GM18907 (cell line): ENCODE measurements at regions not wholly inside any gene's neighbourhood (a gene's known extent, or its start where the extent isn't known, plus 50 kb on each side); places are given as distances from the start of the nearest gene placed in this dataset.
"Not testable (repeated sequence)": the region's sequence is repeated elsewhere in the genome, so short reads cannot be mapped to it uniquely, and the experiment has no call there.

Experiments
- ATAC-seq: cut with Tn5 transposase; IDR thresholded peaks from one replicate; pipeline ENCODE4 v1.9.1; 2021; ENCODE audit warnings: mild to moderate bottlenecking, moderate library complexity; ENCODE audit not compliant: unreplicated experiment

DNA sequence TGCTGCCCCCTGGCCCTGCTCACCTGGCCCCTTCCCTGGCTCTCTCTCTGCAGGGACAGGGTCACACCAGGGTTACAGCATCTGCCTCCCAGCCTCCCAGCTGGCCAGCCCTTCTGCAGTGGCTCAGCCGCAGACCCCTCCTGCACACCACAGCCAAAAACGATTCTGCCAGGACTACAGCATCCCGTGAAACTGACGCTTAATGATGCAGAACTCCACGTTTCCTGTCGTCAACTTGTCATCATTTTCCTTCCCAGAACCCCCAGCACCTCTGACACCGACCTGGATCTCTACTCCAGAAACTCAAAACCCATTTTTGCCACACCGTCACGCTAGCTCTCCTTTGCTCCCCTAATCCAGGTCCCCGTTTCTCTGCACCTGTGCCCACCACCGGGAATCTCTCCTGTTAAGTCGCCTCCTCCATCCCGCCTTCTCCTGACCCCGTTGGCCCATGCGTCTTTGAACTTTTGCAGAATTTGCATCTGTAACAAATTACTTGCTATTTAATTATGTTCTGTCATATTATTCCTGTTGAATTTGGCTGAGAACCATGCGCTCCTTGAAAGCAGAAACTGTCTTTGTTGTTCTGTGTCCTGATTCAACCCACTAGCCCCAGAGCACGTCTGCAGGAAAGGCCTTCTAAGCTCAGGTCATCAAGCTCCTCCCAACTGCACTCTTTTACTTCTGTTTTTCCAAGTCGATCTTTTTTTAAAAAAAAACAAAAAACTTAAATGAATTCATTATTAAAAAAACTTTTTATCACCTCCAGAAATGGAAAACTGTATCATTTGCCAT lies 173.2 kb upstream of the COPS8 start:
- no peak for ATAC-seq

DNA sequence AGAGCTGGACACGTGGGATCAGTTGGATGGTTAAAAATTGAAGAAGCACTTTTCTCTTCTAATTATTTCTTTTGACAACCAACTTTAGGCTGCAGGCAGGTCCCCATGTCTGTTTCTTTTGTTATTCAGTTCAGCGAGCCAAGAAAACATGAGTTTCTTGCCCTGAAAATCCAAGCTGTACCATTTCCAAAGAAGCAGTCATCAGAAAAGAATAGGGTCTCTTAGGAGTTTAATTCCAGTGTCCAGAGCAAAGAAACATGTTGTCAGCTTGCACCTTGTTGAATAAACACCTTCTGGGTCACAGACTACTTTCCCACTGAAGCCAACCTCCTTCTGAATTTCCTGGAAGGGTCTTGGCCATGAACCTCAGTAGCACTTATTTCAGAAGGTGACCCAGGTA lies 170.5 kb upstream of the COPS8 start:
- no peak for ATAC-seq

DNA sequence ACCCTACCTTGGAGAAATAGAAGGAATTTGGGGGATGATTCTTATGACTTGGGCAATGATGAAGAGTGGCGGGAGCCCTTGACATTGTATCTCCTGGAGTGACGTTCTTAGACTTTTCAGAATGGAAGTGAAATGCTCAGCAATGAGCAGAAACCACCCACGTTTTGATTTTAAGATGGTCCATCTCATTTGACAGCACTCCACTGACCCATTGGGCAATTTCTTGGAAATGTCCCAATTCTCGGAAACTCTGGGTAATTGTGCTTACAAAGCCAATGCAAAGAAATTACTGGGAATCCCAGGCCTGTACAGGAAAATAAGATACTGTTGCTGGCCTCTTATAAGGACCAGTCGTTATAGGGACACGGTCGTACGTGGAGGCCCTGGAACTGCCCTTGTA lies 170.0 kb upstream of the COPS8 start:
- no peak for ATAC-seq

DNA sequence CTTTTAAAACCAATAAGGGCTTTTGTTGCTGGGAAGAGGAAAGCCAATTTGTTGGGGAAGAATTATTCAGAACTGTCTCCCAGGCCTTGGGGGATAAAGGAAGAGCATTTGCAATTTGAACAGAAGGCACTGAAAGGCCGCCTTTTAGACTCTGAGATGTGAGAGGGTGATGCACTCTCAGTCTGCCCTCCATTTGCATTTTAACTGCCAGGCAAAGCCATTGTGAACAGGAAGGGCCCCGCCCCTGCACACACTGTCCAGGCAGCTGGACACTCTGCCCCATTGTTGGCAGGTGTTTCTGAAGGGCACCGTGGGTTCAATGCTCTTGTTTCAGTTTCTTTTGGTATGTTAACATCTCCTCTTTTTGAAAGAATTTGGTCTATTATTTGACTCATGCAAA lies 169.5 kb upstream of the COPS8 start:
- ATAC-seq = no peak

DNA sequence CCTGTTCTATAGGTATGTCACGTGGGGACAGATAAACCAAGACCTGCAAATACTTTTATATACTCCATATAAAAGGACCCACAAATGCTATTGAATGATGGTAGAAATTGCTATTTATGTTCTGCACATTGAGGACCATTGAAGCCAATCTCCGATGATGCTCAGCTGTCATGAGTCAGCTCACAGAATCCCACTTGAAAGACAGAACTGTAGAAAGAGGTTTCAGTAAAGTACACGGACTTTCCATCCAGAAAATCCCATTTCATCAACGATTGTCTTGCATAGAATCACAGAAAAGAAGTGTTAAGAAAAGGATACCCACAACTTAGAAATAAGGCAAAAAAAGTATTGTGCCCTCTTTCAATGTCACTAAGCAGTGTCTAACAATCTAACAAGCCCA lies 169.0 kb upstream of the COPS8 start:
- no peak for ATAC-seq

DNA sequence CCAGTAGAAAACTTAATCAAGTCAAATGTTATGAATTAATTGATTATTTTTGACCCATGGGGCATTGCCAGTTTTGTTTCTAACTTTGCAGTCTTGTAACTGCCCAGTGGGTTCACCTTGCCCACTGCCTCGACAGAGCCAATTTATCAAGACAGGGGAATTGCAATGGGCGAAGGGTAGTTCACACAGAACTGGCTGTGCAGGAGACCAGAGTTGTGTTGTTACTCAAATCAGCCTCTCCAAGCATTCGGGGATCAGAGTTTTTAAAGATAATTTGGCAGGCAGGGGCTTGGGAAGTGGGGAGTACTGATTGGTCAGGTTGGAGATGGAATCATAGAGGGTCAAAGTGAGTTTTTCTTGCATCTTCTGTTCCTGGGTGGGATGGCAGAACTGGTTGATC lies 168.5 kb upstream of the COPS8 start:
- no peak for ATAC-seq

DNA sequence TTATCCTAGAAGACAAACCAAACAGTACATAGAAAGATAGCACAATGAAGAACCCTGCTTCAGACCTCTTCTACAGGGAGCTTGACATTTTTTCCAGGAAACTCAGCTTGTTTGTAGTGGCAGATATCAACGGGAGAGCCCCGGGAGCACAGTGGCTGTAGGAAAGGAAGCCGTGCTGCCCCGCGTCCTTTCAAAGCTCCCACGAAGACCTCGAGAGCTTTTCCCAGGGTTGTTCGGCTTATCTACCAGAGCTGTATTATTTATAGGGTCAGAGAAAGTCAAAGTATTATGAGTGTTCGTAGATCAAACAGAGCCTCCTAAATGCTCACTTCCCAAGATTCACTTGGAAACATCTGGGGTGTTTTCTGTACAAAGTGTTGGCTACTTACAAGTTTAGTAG lies 167.1 kb upstream of the COPS8 start:
- ATAC-seq = no peak

DNA sequence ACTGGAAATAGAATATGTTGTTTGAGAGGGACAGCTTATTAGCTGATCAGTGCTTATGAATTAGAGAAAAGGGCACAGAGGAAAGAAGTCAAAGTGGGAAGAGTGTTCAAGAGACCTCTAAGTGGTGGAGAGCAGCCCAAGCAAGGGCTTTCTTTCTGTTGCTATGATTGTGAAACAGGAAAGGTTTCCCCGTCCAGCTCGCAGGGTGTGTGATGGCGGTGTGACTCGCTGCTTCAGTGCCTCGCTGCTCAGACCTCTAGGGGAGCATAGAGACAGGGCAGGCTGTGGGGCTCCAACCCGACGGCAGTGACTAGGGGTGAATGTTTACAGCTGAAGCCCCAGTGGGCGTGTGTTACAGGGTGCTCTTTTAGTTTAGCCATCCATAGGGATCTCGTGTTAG lies 166.5 kb upstream of the COPS8 start:
- ATAC-seq = no peak

DNA sequence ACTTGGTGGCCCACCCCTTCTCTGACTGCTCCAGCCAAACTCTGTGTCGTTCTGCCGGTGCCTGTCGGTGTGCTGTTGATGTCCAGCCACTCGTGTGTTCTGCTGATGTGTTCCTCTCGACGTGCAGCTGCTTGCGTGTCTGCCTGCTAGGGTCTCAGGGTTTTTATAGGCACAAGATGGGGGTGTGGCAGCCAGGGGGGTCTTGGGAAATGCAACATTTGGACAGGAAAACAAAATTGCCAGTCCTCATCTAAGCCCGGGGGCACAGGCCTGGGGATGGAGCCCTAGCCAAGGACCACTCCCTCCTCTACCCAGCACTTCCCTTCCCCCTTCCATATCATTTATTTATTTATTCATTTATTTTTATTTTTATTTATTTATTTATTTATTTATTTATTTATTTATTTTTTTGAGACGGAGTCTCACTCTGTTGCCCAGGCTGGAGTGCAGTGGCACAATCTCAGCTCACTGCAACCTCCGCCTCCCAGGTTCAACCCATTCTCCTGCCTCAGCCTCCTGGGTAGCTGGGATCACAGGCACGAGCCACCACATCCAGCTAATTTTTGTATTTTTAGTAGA lies 165.8 kb upstream of the COPS8 start:
- ATAC-seq = not testable (repeated sequence)

DNA sequence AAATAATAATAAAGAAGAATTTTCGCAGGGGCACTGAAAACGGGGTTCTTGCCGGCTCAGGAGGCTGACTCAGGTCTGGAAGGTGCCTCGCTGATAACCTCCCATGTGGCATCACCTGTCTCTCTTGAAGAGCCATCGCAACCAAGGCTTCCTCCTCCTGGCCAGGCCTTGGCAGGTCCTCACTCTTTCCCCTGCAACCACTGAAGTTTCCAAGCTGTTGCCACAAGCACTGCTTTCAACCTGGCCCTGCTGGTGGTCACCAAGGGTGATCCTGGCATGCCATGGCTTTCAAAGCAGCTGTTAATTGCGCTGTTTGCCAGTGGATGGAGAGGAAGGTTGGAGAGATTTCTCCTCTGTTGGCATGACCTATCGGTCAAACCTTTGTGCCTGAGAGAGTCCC lies 163.6 kb upstream of the COPS8 start:
- no peak for ATAC-seq

DNA sequence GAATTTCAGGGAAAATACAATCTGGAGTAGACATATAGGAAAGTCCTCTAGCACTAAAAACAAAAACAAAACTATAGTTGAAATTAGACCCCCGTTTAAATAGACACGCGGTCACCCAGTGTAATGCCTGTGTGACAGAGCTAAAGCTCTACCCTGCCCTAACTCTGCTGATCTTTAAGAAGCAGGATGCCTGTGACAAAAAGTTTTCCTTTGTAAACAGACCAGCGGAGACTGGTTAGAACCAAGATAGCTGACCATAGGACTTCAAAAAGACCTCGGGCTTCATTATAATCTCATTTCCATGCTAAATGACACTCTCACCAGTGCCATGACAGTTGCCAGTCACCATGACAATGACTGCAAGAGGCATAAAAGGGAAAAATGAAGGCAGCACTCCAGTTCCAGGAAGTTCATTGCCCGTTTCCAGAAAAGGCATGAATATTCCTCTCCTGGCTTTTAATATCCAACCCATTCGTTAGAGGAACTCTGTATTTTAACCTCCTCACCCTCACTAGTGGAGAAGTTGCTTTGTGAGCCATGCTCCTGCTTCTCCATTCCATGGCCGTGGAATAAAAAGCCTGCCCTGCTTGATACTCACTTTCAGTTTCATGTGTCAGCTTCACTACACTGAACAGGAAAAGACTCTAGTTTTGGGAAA lies 157.2 kb upstream of the COPS8 start:
- ATAC-seq = no peak

DNA sequence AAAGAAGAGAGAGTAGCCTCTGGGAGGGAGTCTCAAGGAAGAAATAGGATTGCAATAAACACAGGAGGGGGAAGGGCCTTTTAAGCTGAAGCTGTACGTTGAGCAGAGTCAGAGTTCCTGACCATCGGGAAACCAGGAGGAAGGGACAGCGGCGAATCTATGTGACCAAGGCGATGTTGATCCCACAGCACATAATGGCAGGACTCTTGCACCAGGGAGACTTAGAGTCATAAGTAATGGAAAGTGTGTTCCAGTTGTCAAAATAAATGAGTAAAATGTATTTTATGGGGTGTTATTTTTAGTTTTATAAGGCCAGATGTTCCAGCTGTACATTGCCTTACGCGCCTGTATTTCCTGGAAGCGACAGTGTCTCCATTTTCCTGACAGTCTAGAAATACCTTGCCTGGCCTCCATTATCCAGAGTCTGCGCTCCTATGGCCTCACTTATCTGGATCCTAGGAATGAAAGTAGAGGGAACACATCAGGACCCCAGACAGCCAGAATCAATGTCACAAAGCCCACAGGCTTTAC lies 152.8 kb upstream of the COPS8 start:
- ATAC-seq = no peak

DNA sequence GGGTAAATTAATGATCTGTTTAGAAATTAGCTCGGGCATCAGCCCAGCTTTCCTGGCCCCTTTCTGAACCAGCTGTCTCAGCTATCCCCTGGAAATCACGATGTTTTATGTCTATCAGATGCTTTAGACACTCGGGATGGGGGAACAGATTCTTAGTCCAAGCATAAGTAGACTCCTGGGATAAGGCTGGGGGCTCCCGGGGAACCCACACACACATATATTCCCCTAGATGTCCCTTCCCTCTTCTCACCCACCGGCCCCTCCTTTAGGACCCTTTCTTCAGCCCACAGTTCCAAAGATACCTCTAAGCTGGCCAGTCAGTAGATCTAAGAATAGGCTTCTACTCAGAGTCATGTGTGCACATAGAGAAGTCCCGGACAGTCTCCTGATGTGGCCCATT lies 151.5 kb upstream of the COPS8 start:
- no peak for ATAC-seq

DNA sequence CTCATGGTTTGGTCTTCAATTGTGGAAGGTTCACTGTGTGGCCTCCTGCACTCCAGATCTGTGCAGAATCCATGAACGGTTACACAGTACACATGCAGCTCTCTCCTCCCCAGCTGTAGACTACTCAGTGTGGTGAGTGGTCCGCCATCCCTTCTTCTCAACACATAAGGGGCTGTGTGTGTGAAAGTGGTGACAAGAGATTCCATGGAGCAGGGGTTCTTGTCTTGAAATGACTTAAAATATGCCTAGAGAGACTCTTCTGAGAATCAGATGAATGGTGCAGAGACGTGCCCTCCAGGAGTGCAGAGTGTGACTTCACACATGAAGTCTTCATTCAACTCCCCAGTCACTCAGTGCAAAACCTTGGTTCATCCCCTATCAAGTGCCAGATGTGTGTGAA lies 151.0 kb upstream of the COPS8 start:
- ATAC-seq = no peak

DNA sequence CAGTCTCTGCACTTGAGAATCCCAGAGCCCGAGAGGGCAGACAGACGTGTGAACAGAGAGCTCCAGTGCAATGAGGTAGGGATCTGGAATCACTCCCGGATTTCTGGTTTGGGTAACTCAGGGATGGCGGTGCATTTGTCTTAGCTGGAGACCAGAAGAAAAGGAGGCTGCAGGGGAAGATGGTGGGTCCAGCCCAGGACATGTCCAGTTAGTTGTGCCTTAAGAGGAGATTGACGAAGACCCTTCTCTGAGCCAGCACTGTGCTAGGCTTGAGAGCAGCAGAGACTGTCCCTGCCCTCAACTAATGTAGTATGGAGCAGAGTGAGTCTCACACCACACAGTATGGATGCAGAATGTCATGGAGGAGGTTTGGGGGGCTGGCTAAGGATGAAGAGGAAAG lies 150.6 kb upstream of the COPS8 start:
- ATAC-seq = no peak

DNA sequence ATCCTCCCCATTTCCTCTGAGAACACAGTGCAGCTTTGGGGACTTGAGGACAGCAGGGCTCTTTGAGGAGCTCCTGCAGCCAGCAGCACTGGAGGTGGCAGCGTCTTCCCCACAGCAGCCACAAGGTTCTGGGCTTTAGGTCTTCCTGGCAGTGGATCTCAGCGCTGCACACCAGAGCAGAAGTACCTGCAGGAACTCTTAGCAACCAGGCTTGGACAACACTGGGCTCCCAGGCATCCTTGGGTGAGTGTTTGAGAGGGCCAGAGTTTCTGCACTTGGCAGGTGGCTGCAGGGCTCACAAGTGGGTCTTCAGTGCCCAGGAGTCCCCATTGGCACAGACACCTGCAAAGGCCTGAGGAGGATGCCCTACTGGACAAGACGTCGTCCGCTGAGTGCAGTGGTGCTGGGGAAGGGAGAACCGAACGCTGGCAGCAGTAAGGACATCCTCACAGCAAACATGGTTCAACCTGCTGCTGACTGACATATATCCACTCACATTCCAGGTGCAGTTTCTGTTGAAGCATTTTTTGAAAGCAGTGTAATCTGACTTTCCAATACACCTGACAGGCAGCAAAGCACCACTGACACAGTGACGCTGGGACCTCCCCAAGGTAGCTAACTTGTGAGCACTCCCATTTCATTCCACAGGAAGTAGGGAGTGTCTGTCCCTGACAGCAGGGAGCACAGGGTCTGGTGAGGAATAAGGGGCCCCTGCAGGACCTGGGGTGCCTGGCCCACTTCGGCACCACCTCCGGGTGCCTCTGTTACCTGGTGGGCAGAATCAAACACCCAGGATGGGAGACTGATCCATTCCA lies 149.9 kb upstream of the COPS8 start:
- ATAC-seq = no peak

DNA sequence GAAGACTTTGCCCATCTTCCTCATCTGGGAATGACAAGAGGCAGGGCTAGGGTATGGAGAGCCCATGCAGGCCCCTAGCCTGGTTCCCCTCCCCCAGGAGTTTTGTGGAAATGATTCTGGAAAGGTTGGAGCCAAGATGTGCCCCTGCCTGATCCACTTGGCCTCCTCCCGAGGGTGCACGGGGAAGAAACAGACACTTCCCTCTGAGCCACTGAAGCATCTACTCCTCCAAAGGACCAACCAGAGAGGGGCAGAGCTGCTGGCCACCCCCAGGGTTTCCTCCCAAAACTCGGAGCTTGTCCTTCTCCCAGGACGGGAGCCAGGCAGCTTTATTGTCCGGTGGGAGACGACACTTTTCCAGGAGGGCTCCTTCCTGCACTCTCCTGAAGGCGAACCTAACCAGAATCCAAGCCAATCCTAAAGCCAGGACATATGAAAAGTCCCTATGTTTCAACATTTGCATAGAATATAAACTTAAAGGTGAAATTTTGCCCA lies 149.2 kb upstream of the COPS8 start:
- no peak for ATAC-seq

DNA sequence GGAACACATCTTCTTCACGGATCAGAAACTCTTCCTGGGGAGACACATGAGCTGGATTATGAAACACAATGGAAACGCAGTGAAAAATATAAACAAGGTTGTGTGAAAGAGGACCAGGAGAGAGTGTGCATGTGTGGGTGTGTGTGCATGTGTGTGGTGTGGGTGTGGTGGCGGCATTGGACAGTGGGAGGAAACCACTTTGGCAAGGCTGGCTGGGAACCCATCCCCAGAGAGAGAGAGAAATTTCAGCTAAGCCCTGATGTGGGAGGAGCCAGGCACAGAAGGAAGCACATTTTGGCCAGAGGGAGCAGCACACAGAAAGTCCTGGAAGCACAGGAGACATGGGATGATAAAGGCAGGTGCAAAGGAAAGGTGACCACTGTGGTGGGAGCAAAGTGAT lies 147.6 kb upstream of the COPS8 start:
- no peak for ATAC-seq

DNA sequence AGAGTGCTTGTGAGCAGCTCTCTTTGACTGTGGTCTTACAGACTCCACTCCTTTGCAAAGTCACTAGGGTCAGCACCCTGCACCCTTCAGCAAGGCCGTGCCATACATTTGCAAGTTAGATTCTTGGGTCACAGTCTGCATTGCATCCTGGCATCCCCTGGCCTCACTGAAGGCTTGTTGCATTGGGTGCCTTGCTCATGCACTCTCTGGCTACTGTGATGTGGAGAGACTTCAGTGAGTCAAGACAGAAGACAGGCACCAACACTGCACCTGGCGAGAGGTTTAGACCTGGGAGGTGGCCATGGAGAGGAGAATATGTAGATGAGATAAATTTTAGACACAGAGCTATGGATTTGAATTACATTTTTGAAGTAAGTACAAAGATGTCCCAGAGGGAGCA lies 146.4 kb upstream of the COPS8 start:
- no peak for ATAC-seq

DNA sequence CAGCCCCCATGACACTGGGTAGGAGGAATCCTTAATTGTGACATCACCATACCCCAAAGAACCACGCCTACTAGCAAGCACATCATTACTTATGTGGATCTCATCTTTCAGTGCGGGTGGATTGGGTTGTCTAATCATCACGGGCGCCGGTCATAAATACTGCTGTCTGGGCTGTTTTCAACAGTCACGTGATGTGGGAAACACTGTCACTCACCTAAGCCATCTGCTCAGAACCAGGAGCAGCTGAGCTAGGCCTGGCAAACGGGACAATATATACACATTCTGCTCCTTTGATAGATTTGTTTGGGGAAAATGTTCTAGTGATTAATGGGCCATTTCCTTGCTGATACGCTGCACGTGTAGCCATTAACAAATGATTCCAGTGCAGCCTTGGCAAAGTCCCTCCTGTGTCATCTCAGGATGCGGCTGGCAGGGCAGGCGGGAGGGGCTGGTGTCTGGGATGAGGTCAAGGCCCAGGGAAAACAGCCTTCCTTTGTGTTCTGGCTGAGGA lies 145.9 kb upstream of the COPS8 start:
- ATAC-seq = no peak

DNA sequence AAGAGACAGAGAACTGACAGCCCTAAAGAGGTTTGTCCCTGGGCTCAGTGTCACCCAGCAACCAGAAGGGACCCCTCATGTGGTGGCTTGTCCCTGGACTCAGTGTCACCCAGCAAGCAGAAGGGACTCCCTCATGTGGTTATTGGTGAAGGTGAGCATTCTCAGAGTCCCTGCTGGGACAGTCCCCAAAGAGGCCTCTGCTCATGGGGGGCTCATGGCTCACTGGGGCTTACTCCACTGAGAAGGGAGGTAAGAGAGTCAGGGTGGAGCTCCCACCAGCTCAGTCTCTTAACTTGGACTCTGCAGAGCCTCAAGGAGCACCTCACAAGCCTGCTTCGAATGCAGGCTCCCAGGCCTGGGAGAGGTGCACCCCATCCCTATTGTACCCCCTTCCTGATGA lies 145.2 kb upstream of the COPS8 start:
- ATAC-seq = no peak
